Activated T-cell treated with anti-CD3 and anti-CD28 coated beads, Interleukin-2, amount 50 U/mL, for 24 hours (primary cell): ENCODE measurements at regions not wholly inside any gene's neighbourhood (a gene's known extent, or its start where the extent isn't known, plus 50 kb on each side); places are given as distances from the start of the nearest gene placed in this dataset.

Experiments used
- DNase-seq: peaks from one replicate; pipeline ENCODE4 v3.0.0-alpha.2; 2020
- H3K27ac Mint-ChIP-seq: 2 replicates; pipeline ENCODE4 v1.8.0; 2020; ENCODE audit warnings: mild to moderate bottlenecking, mixed read lengths
- H3K27me3 Mint-ChIP-seq: 2 replicates; pipeline ENCODE4 v1.8.0; 2020; ENCODE audit warnings: mixed read lengths
- H3K36me3 Mint-ChIP-seq: 2 replicates; pipeline ENCODE4 v1.8.0; 2020; ENCODE audit warnings: low read depth, mixed read lengths
- H3K4me1 Mint-ChIP-seq: 2 replicates; pipeline ENCODE4 v1.8.0; 2020; ENCODE audit warnings: low read depth, mixed read lengths
- H3K4me3 Mint-ChIP-seq: 2 replicates; pipeline ENCODE4 v1.8.0; 2020; ENCODE audit warnings: mild to moderate bottlenecking, moderate library complexity, mixed read lengths
- H3K9me3 Mint-ChIP-seq: 2 replicates; pipeline ENCODE4 v1.8.0; 2020; ENCODE audit warnings: mixed read lengths

GRCh38 chr15:31254431-31255175 is 72.0 kb upstream of the KLF13 start:
- Mint-ChIP-seq H3K27me3 (no peaks in the 10 kb centered on the region), H3K36me3 (no peaks in the 10 kb centered on the region), H3K4me1 (peaks cover 31% of the 10 kb centered on the region), H3K9me3 (no peaks in the 10 kb centered on the region), H3K4me3 (no peak overlapping the region), H3K27ac (no peak overlapping the region)
- DNase-seq, result no peak

- no peak for DNase-seq
- Mint-ChIP-seq H3K36me3 (no peaks in the 10 kb centered on the region), H3K4me1 (peaks cover 31% of the 10 kb centered on the region), H3K27me3 (no peaks in the 10 kb centered on the region), H3K9me3 (no peaks in the 10 kb centered on the region), H3K27ac (no peak overlapping the region), H3K4me3 (no peak overlapping the region)
Observed at GRCh38 chr15:31255176-31255510, 71.5 kb upstream of the KLF13 start.

- no peaks in the 10 kb centered on the region for H3K9me3 Mint-ChIP-seq
- H3K36me3 Mint-ChIP-seq, result no peaks in the 10 kb centered on the region
- no peak for DNase-seq
- no peak overlapping the region for H3K4me3 Mint-ChIP-seq
- H3K27me3 Mint-ChIP-seq, result no peaks in the 10 kb centered on the region
- H3K4me1 Mint-ChIP-seq, result peaks cover 32% of the 10 kb centered on the region
- no peak overlapping the region for H3K27ac Mint-ChIP-seq
Observed at GRCh38 chr15:31255732-31256377, 70.8 kb upstream of the KLF13 start.

- no peak overlapping the region for H3K4me3 Mint-ChIP-seq
- H3K27ac Mint-ChIP-seq, result no peak overlapping the region
- H3K4me1 Mint-ChIP-seq, result peaks cover 37% of the 10 kb centered on the region
Observed at GRCh38 chr15:31256378-31257265, 70.0 kb upstream of the KLF13 start.

GRCh38 chr15:31257286-31257685 is 69.3 kb upstream of the KLF13 start:
- no peaks in the 10 kb centered on the region for H3K36me3 Mint-ChIP-seq
- no peak overlapping the region for H3K4me3 Mint-ChIP-seq
- no peak for DNase-seq
- no peaks in the 10 kb centered on the region for H3K27me3 Mint-ChIP-seq
- H3K9me3 Mint-ChIP-seq, result no peaks in the 10 kb centered on the region
- no peak overlapping the region for H3K27ac Mint-ChIP-seq
- H3K4me1 Mint-ChIP-seq, result peaks cover 42% of the 10 kb centered on the region

More at GRCh38 chr15:31256378-31257265, 70.0 kb upstream of the KLF13 start:
- H3K27me3 Mint-ChIP-seq, result no peaks in the 10 kb centered on the region
- DNase-seq, result no peak
- H3K9me3 Mint-ChIP-seq, result no peaks in the 10 kb centered on the region
- no peaks in the 10 kb centered on the region for H3K36me3 Mint-ChIP-seq

- no peaks in the 10 kb centered on the region for H3K9me3 Mint-ChIP-seq
- no peak overlapping the region for H3K27ac Mint-ChIP-seq
- H3K4me1 Mint-ChIP-seq, result peaks cover 52% of the 10 kb centered on the region
- H3K36me3 Mint-ChIP-seq, result no peaks in the 10 kb centered on the region
- DNase-seq, result no peak
- no peak overlapping the region for H3K4me3 Mint-ChIP-seq
- no peaks in the 10 kb centered on the region for H3K27me3 Mint-ChIP-seq
Observed at GRCh38 chr15:31258260-31258659, 68.4 kb upstream of the KLF13 start.

- peaks cover 66% of the 10 kb centered on the region for H3K4me1 Mint-ChIP-seq
- no peak overlapping the region for H3K4me3 Mint-ChIP-seq
- no peak overlapping the region for H3K27ac Mint-ChIP-seq
- H3K9me3 Mint-ChIP-seq, result no peaks in the 10 kb centered on the region
- H3K27me3 Mint-ChIP-seq, result no peaks in the 10 kb centered on the region
- peak; percentile 9 for DNase-seq
- H3K36me3 Mint-ChIP-seq, result no peaks in the 10 kb centered on the region
Observed at GRCh38 chr15:31259562-31260252, 66.9 kb upstream of the KLF13 start.

- no peak overlapping the region for H3K27ac Mint-ChIP-seq
- no peaks in the 10 kb centered on the region for H3K27me3 Mint-ChIP-seq
- H3K4me1 Mint-ChIP-seq, result peaks cover 71% of the 10 kb centered on the region
- peak; percentile 17 for DNase-seq
- H3K36me3 Mint-ChIP-seq, result no peaks in the 10 kb centered on the region
- no peak overlapping the region for H3K4me3 Mint-ChIP-seq
- no peaks in the 10 kb centered on the region for H3K9me3 Mint-ChIP-seq
Observed at GRCh38 chr15:31260646-31261265, 65.9 kb upstream of the KLF13 start.

GRCh38 chr15:31261266-31262142 is 65.1 kb upstream of the KLF13 start:
- Mint-ChIP-seq H3K36me3 (no peaks in the 10 kb centered on the region), H3K4me3 (no peak overlapping the region), H3K4me1 (peaks cover 75% of the 10 kb centered on the region), H3K9me3 (no peaks in the 10 kb centered on the region), H3K27me3 (no peaks in the 10 kb centered on the region), H3K27ac (no peak overlapping the region)
- DNase-seq, result peak; percentile 28

- H3K9me3 Mint-ChIP-seq, result no peaks in the 10 kb centered on the region
- H3K4me3 Mint-ChIP-seq, result no peak overlapping the region
- no peak overlapping the region for H3K27ac Mint-ChIP-seq
- peaks cover 76% of the 10 kb centered on the region for H3K4me1 Mint-ChIP-seq
- no peaks in the 10 kb centered on the region for H3K27me3 Mint-ChIP-seq
- H3K36me3 Mint-ChIP-seq, result no peaks in the 10 kb centered on the region
- DNase-seq, result peak; percentile 30
Observed at GRCh38 chr15:31262143-31262530, 64.5 kb upstream of the KLF13 start.

GRCh38 chr15:31262901-31263671 is 63.5 kb upstream of the KLF13 start:
- Mint-ChIP-seq H3K36me3 (no peaks in the 10 kb centered on the region), H3K4me3 (no peak overlapping the region), H3K27me3 (no peaks in the 10 kb centered on the region), H3K27ac (peak overlapping the region; percentile 76), H3K9me3 (no peaks in the 10 kb centered on the region), H3K4me1 (peaks cover 79% of the 10 kb centered on the region)
- DNase-seq, result peak; percentile 40

GRCh38 chr15:31263751-31264558 is 62.7 kb upstream of the KLF13 start:
- Mint-ChIP-seq H3K4me1 (peaks cover 78% of the 10 kb centered on the region), H3K4me3 (peak overlapping the region; percentile 3), H3K9me3 (no peaks in the 10 kb centered on the region), H3K27me3 (no peaks in the 10 kb centered on the region), H3K27ac (peak overlapping the region; percentile 76), H3K36me3 (no peaks in the 10 kb centered on the region)
- peak; percentile 83 for DNase-seq
